DOHH2 (cell line): ENCODE measurements at regions not wholly inside any gene's neighbourhood (a gene's known extent, or its start where the extent isn't known, plus 50 kb on each side); places are given as distances from the start of the nearest gene placed in this dataset.

Experiments used
- H3F3A ChIP-seq: fragments of 200-600 bp; sonication (generic), shearing (Covaris generic); 2 replicates; pipeline ENCODE4 v1.6.0; 2016; ENCODE audit warnings: antibody characterized with exemption, mild to moderate bottlenecking; ENCODE audit not compliant: control insufficient read depth, insufficient read depth
- H3K27ac ChIP-seq: fragments of 200-600 bp; sonication (generic); 2 replicates; pipeline ENCODE4 v1.5.1; 2014; ENCODE audit warnings: low read depth, mild to moderate bottlenecking, low read length, moderate library complexity
- H3K27me3 ChIP-seq: fragments of 200-600 bp; sonication (generic); 2 replicates; pipeline ENCODE4 v1.6.1; 2014; ENCODE audit warnings: mild to moderate bottlenecking, low read length, mixed read lengths; ENCODE audit not compliant: control insufficient read depth
- H3K36me3 ChIP-seq: fragments of 200-600 bp; sonication (generic); 2 replicates; pipeline ENCODE4 v1.6.1; 2014; ENCODE audit warnings: mild to moderate bottlenecking, low read length, moderate library complexity, mixed read lengths; ENCODE audit not compliant: control insufficient read depth
- H3K4me1 ChIP-seq: fragments of 200-600 bp; sonication (generic); 2 replicates; pipeline ENCODE4 v1.6.1; 2014; ENCODE audit warnings: mild to moderate bottlenecking, low read length, mixed read lengths; ENCODE audit not compliant: control insufficient read depth
- H3K4me2 ChIP-seq: fragments of 200-600 bp; sonication (generic); 2 replicates; pipeline ENCODE4 v1.6.0; 2014; ENCODE audit warnings: mild to moderate bottlenecking, low read length, moderate library complexity
- H3K4me3 ChIP-seq: fragments of 200-600 bp; sonication (generic); 2 replicates; pipeline ENCODE4 v1.5.1; 2014; ENCODE audit warnings: mild to moderate bottlenecking, low read length, mixed read lengths
- H3K79me2 ChIP-seq: fragments of 200-600 bp; sonication (generic); 2 replicates; pipeline ENCODE4 v1.6.1; 2014; ENCODE audit warnings: mild to moderate bottlenecking, low read length, mixed read lengths; ENCODE audit not compliant: control insufficient read depth
- H3K9me2 ChIP-seq: fragments of 200-600 bp; sonication (generic); replicated peaks from 2 replicates; pipeline ENCODE4 v1.6.1; 2014; ENCODE audit warnings: mild to moderate bottlenecking, low read length, mixed read lengths; ENCODE audit not compliant: control insufficient read depth
- H3K9me3 ChIP-seq: fragments of 200-600 bp; sonication (generic); 2 replicates; pipeline ENCODE4 v1.6.1; 2014; ENCODE audit warnings: antibody characterized with exemption, low read length, mixed read lengths; ENCODE audit not compliant: control insufficient read depth, insufficient read depth
- H4K20me1 ChIP-seq: fragments of 200-600 bp; sonication (generic); 2 replicates; pipeline ENCODE4 v1.6.0; 2014; ENCODE audit warnings: low read depth, mild to moderate bottlenecking, antibody characterized with exemption, low read length, moderate library complexity; ENCODE audit not compliant: control insufficient read depth, insufficient read depth
- EZH2phosphoT487 ChIP-seq: fragments of 200-600 bp; sonication (generic); IDR thresholded peaks from 2 replicates; pipeline ENCODE4 v1.6.1; 2017; ENCODE audit warnings: borderline replicate concordance, mild to moderate bottlenecking, antibody characterized with exemption, low read length, moderate library complexity, mixed read lengths
- TF ChIP-seq, protein P1 (sequence below): fragments of 200-600 bp; sonication (generic); IDR thresholded peaks from one replicate; pipeline ENCODE4 v1.5.1; 2014; ENCODE audit warnings: antibody characterized with exemption, mild to moderate bottlenecking, low read depth, low read length; ENCODE audit not compliant: poor library complexity, severe bottlenecking

GRCh38 chr4:137664416-137664815, 132.1 kb upstream of the PCDH18 start:
- Histone ChIP-seq H4K20me1 (no peaks in the 10 kb centered on the region), H3K4me1 (no peaks in the 10 kb centered on the region), H3K9me2 (no peaks in the 10 kb centered on the region), H3K27ac (no peak overlapping the region), H3K9me3 (no peaks in the 10 kb centered on the region), H3K4me3 (no peak overlapping the region), H3K36me3 (no peaks in the 10 kb centered on the region), H3F3A (no peaks in the 10 kb centered on the region), H3K27me3 (no peaks in the 10 kb centered on the region), H3K4me2 (no peak overlapping the region), H3K79me2 (no peaks in the 10 kb centered on the region)
- TF ChIP-seq, protein P1, sequence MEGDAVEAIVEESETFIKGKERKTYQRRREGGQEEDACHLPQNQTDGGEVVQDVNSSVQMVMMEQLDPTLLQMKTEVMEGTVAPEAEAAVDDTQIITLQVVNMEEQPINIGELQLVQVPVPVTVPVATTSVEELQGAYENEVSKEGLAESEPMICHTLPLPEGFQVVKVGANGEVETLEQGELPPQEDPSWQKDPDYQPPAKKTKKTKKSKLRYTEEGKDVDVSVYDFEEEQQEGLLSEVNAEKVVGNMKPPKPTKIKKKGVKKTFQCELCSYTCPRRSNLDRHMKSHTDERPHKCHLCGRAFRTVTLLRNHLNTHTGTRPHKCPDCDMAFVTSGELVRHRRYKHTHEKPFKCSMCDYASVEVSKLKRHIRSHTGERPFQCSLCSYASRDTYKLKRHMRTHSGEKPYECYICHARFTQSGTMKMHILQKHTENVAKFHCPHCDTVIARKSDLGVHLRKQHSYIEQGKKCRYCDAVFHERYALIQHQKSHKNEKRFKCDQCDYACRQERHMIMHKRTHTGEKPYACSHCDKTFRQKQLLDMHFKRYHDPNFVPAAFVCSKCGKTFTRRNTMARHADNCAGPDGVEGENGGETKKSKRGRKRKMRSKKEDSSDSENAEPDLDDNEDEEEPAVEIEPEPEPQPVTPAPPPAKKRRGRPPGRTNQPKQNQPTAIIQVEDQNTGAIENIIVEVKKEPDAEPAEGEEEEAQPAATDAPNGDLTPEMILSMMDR = no peak
- no peak for TF ChIP-seq EZH2phosphoT487

- Histone ChIP-seq H3K4me1 (no peaks in the 10 kb centered on the region), H3K9me2 (no peaks in the 10 kb centered on the region), H3K27ac (no peak overlapping the region), H3K9me3 (no peaks in the 10 kb centered on the region), H3K79me2 (no peaks in the 10 kb centered on the region), H3K27me3 (no peaks in the 10 kb centered on the region), H3K4me2 (no peak overlapping the region), H3F3A (no peaks in the 10 kb centered on the region), H3K36me3 (no peaks in the 10 kb centered on the region), H3K4me3 (no peak overlapping the region), H4K20me1 (no peaks in the 10 kb centered on the region)
- TF ChIP-seq EZH2phosphoT487 = no peak
- TF ChIP-seq, protein P1 = no peak
Measured at GRCh38 chr4:137664046-137664387, 131.7 kb upstream of the PCDH18 start.

- Histone ChIP-seq H3K9me3 (no peaks in the 10 kb centered on the region), H4K20me1 (no peaks in the 10 kb centered on the region), H3K4me1 (no peaks in the 10 kb centered on the region), H3K4me2 (no peak overlapping the region), H3K4me3 (no peak overlapping the region), H3F3A (no peaks in the 10 kb centered on the region), H3K79me2 (no peaks in the 10 kb centered on the region), H3K27me3 (no peaks in the 10 kb centered on the region), H3K36me3 (no peaks in the 10 kb centered on the region), H3K9me2 (no peaks in the 10 kb centered on the region), H3K27ac (no peak overlapping the region)
- no peak for TF ChIP-seq EZH2phosphoT487
- TF ChIP-seq, protein P1 = no peak
Measured at GRCh38 chr4:137663251-137664045, 131.2 kb upstream of the PCDH18 start.
